ENCODE measurements at regions not wholly inside any gene's neighbourhood (a gene's known extent, or its start where the extent isn't known, plus 50 kb on each side); places are given as distances from the start of the nearest gene placed in this dataset.
"Not testable (repeated sequence)": the region's sequence is repeated elsewhere in the genome, so short reads cannot be mapped to it uniquely, and the experiment has no call there.

DNA sequence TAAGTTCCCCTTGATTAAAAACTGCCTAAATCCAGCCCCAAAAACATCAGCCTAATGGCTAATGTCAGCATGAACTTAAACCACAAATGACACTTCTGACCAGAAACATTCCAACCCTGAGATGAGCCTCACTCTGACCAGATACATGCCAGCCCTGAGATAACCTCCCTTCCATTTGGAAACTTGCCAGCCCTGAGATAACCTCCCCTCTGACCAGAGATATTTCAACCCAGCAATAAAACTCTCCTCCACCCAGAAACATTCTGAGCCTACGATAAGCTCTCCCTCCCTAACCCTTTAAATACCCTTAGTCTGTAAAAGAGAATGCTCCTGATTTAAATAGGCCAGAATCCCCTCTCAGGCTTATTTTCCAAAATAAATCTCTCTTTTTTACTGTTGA is 1035.7 kb upstream of the NUDT12 start:
- DNase-seq: no peak

DNA sequence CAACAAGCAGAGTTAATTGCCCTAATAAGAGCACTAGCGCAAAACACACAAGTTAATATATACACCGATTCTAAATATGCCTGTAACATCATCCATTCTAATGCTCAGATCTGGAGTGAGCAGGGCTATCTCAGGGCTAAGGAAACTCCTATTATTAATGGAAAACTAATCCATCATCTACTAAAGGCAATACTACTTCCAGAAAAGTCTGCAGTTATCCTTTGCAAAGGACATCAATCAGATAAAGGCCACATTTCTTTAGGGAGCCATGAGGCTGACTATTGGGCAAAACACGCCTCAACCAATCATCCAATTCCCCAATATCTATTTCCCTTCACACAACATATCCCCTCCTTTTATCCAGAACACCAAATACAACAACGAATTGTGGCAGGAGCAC is 1032.3 kb upstream of the NUDT12 start:
- no peak for DNase-seq

DNA sequence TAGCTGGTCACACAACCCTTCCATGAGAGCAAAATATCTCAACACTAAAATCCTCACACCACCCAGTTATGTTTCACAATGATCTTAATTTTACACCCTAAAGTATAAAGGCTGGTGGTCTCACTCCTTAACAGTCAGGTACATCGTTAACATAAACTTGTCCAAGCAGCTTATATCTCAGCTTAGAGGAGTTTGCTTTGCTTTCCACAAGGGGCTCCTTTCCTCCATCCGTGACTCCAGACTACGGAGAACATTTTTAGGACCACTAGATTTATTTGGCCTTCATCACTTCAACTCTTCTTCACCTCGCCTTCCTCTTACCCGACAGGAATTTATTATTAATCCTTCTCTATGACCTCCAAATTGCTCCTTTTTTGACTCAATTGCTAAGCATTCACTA is 1014.1 kb upstream of the NUDT12 start:
- no peak for DNase-seq

DNA sequence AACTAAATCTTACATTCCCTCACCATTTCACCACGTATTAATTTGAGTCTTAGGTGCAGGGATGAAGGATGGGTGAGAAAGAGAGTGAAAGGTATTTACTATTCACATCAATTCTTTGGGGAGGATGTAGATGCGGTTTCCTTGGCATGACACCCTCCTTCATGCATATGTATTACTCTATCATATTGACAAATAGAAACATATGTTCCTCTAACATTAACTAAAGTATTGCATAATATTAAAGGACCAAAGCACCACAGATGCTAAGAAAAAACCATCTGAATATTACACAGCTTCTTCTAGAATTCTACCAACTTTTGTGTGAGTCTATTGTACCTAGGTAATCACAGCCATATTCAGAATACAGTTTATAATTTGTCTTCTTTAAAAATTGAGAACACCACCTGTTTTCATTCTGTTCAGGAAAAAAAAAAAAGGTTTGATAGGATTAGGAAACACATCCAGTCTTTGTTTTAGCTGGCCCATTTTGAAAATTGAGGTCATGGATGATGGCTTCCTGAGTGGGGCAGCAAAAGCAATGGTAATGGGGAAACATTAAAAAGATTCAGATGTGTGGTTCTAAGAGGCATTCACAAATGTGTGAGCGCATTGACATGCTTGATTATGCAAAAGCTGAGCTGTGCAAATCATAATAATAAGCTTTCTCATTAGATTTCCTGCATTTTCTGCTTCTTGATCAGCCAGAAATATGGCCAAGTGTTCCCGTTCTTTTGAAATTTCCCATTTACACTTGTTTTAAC is 1011.5 kb upstream of the NUDT12 start:
- no peak for DNase-seq

DNA sequence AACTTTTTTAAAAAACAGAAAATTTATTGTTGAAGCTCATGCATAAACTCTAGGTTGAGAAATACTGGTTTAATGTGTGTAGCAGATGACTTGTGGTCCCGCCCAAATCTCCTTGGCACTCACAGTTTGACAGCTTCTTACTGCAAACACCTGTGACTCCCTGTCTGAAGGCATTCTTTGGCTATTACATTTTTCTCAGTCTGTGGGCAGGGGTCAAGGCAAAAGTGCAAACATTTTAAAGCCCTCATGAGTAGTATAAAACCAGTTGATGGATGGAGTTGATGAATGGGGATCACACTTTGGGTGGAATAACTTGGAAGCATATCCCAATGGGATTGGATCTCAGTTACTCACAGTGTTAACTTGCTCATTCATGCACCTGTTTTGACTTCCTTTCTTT is 1007.0 kb upstream of the NUDT12 start:
- DNase-seq: no peak

DNA sequence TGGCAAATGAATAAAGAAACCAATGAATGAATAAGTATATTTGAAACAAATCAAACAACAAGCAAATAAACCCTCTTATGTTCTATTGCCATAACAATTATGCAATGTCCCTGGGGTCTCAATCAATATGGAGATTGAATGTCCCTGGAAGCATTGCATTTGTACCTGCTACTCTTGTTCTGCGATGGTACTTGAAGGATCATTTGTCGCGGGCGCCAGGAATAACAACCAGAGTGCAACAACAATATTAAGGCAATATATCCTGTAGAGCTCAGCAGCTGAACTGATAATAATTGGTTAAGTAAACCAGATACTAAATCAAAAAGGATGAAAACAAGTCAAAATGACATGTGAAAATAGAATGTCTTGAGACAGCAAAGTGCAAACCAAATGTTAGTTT is 1001.9 kb upstream of the NUDT12 start:
- DNase-seq: no peak

DNA sequence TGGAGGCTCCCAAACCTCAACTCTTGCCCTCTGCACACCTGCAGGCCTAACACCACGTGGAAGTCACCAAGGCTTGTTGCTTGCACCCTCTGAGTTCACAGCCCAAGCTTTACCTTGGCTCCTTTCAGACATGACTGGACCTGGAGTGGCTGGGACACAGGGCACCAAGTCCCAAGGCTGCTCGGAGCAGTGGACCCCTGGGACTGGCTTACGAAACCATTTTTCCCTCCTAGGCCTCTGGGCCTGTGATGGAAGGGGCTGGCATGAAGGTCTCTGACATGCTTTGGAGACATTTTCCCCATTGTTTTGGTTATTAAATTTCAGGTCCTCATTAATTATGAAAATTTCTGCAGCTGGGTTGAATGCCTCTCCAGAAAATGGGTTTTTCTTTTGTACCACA is 994.4 kb upstream of the NUDT12 start:
- no peak for DNase-seq

DNA sequence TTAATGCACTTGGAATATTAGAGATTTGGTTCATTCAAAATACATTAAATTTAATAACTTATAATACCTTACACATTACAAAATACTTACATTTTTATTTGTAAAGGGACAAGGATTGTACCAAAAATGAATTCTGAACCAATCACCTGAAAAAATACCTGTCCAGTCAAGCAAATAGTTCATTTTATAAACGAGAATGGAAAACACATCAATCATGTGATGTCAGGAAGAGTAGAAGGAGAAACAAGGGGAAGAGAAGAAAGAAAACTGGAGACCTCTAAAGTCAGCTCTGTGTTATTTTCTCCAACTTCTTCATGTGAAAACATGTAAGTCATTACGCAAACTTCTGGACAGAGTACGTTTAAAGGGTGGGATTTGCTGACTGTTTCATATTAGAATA is 989.0 kb upstream of the NUDT12 start:
- no peak for DNase-seq

DNA sequence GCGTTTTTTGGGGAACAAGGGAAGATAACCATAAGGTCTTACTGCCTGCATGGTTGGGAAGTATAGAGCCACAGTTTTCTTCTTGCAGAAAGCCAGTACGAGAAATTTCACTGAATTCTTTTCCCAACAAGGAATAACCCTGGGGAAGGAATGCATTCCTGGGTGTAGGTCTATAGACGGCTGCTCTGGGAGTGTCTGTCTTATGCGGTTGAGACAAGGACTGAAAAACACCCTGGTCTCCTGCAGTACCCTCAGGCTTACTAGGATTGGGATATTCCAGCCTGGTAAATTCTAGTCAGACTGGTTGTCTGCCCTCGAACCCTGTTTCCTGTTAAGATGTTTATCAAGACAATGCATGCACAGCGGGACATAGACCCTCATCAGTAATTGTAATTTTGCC is 984.3 kb upstream of the NUDT12 start:
- not testable (repeated sequence) for DNase-seq

DNA sequence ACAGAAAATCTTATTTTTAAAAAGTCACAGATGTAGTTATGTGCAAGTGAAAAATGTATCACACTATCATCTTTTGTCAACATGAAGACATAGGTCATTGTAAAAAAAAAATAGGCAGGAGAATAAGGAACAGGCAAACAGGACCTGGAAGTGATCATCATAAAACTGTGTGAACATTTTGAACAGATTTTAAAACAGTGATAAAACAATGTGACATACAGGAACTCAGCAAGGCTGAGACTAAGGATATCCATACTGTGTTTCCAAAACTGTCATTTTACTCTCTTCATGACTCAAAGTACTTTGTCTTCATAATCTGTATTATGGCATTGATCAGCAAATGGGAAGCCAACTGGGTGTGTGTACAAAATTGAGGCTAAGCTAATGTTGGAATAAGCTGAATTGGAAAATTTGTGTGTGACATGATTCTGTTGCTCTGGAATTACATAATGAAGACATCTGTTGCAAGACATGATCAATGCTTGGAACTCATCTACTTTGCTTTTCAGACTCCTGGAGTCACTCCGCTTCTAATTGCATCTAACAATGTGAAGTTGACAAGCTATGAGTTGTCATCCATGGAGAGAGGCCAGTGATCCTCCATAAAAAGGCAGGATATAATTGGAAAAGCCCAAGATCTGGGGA is 978.7 kb upstream of the NUDT12 start:
- no peak for DNase-seq

DNA sequence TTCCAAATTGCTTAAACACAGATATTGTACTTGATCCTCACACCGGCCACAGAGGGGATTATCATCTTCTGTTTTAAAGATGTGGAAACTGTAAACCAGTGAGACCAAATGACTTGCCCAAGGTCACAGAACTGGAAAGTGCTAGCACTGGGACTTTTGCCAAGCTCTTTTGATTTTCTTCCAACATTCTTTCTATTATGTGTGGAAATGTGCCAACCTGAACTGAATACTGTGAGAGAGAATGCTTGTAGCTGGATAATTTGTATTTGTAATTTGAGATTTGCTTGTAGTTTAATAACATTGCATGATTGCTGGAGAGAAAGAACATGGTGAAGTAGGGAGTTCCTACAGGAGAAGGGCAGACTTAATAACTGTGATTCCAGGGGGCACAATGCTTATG is 977.9 kb upstream of the NUDT12 start:
- DNase-seq: peak; percentile 9

DNA sequence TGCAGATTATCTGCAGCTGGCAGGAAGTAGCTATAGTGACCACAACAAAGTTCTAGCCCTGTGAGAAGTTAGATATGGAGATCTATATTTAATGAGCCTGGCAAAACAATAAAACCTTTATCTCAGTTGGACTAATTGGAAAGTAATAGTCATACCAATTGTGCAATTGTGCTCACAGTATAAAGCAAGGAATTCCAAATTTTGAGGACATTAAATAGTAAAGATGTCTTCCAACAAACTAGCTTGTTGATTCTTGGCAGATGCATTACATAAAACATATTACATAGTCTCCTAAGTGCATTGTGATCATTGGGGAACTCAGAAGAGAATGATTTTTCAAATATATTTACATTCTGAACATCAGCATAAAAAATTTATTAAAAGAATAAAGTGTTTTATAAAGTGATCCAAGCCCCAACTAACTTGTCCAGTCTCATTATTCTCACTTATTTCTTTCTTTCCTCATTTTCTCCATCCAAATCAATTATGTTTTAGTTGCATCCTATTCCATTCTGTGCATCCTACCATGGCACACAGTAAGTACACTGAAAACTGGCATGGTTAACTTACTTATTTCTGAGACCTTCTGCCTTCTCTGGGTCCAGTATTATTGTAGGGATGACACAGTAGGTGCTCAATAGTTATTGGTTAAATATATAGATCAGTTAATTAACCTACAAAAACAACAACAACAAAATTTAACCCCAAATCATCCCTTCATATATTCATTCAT is 977.2 kb upstream of the NUDT12 start:
- no peak for DNase-seq

DNA sequence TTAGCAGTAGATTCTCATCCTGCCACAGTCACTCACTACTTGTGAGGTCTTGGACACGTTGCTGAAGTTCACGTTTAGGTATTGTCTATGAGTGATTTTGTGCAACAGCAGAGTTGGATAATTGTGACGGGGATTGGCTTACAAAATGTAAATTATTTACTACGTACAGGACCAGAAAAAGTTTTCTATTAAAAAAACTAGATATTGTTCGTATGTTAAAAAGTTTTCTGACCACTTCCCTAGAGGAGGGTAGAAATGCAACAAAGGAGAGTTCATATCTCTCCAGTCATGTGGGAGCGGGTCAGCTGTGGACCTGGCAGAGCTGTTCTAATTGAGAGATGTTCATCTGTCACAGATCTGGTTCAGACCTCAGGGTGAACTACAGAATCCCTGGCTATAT is 976.1 kb upstream of the NUDT12 start:
- no peak for DNase-seq

DNA sequence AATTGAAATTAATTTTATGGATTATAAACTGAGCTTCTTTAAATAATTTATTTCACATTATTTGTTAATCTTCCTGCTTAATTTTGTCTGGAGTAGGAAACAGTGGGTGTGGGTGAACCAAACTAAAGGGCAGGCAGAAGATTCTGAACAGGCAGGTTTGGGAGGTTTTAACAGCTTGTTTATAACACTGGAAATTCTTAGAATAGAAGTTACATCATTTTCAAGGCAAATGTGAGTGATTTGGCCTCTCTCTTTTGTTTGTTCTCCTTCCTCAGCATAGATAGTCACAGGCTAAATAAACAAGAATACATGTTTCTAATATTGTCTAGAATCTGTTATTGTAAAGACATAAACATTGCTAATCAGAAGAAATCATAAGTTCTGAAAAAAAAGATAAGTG is 970.9 kb upstream of the NUDT12 start:
- no peak for DNase-seq

DNA sequence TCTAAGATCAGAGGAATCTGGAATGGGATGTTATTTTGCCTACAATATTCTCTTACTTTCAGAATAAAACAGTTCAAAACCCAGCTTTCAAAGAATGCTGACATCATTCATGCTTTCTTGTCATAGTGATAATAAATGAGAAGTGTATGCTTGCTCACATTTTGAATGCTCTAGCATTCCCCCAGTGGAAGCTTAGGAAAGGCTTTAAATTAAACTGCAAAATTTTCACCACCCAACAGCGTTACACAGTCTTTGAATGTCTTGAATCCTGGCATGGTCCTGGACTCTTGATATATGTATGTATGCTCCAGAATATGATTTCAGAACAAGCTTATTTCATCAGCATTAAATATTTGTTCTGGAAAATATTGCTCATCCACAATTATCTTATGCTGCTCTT is 964.3 kb upstream of the NUDT12 start:
- DNase-seq: no peak

DNA sequence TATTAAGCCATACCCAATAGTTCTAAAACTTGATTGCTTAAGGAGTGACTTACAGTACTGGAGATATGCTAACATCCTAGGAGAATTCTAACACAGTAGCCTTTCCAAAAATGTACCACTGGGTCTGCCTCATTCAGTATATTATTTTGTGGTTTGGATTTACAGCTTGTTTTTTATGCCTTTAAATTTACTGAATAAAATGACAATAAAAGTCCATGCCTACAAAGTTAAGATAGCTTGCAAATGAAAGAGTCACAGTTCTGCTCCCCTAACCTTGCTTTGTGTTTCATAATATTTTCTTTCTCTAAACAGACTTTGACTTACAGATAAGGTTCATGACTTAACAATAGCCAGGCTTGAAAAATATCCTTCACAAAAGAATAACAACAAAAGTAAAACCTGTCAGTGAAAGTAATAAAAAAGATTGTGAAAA is 951.1 kb upstream of the NUDT12 start:
- DNase-seq: no peak

DNA sequence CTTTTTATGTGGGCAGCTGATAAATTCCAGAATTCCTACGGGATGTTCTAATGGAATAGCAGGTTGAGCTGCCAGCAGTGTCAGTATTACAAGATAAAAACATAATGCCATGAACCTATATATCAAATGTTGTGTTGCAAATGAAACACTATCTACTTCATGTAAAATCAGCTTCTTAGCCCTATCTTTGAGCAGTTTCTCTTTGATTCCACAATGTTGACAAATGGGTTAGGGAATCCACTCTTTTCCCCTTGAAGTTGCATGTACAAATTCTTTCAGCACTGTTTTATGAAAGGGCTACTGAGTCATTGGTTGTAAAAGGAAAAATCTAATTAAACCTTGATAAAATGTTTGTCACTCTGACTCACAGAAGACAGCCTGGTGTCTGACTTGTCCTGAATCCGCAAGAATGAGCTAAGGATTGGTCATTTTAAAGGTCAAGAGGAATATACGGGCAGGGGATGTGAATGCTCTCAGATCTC is 950.6 kb upstream of the NUDT12 start:
- no peak for DNase-seq

DNA sequence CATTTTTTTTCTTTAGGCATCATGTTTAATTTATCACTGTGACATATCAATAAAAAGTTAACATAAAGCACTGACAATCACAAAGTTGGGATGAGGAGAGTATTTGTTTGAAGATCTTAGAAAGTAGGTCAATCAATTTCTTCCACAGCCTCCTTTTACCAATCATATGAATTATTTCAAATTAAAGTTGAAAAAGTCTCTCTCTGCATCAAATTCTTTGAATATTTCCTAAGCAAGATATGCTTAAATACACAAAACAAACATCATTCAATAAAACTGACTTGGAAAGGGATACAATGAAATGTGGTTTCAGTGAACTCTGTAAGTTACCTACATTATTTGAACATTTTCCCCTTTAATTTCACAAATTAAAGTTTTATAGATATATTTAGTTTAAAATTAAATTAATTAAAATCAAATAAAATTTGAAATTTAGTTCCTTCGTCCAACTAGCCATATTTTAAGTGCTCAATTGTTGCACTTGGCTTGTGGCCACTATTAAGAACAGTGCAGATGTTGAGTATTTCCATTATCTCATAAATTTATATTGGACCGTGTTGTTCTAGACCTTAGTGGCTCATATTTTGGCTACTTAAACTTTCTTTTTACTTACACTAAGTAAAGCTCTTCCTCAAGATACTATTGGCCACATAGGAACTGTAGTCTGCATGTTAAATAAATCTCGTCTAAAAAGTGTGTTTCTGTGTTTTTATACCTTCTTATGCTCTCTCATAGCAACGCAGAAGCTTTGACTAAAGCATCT is 949.7 kb upstream of the NUDT12 start:
- no peak for DNase-seq

DNA sequence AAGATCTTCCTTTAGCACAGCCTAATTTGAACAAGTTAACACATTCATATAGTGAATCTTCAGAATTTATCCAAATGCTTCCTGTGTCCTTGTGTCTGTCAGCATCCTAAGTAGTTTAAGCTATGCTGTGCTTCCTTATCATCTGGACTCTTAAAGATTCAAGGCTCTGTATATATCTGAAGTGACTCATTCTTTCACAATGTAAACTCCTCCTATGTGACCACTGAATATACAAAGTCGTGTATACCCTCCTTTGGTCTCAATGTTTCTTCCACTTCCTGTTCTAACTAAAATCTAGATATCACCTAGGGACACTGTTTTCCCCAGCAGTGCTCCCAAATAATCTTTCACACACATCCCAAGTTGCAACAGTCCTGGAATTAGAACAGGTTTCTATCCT is 935.7 kb upstream of the NUDT12 start:
- DNase-seq: no peak

DNA sequence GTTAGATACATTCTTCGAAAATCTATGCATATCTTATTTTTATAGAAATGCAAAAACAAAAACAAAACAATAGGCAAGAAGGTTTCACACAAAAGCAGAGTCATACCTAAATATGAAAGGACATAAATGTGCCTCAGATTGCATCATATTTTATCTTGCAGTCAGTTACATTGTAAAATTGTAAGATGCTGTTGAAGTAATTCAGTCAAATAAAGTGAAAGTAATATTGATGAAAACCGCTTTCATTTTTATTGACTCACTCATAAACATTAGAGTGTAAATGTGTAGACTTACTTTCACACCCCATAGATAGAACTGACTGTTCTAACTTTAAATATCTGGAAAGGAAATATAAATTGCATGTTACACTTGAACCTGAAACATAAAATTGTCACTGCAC is 931.5 kb upstream of the NUDT12 start:
- DNase-seq: no peak

DNA sequence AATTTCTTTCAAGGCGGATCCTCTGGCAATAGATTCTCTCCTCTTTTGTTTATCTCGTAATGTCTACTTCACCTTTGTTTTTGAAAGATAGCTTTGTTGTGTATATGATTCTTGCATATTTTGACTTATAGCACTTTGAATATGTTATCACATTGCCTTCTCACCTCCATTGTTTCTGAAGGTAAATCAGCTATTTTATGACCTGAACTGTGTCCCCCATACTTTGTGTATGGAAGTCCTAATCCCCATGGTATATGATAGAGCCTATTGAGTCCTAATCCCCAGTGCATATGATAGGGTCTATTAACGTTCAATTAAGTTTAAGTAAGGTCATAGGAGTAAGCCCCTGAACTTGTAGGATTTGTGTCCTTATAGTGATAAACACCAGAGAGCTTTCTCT is 910.2 kb upstream of the NUDT12 start:
- DNase-seq: no peak

DNA sequence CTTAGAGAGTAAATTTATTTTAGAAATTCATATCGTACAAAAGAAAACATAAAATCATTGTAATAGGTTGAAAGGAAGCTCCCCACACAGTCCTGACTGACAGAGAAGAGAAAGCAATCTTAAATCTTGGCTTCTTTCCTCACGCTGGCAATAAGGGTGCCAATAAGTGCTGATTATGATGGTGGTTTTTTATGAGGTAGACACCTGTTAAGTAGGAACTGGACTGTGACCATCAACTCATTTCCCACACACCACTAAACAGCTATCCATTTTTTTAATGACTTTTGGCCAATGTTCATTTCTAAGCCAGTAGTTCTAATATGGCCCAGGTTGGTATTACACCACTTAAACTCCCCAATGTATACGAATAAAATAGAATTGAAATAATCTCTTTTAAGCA is 893.5 kb upstream of the NUDT12 start:
- no peak for DNase-seq
